Panc1 (cell line): ENCODE measurements at regions not wholly inside any gene's neighbourhood (a gene's known extent, or its start where the extent isn't known, plus 50 kb on each side); places are given as distances from the start of the nearest gene placed in this dataset.
A peak's percentile ranks its signal among the peaks of the same experiment; 100 is the strongest.

ENCODE experiments used
- ATAC-seq: fragments of 200-7000 bp; cut with Tn5 transposase; 2 replicates; pipeline ENCODE4 v1.9.1; 2020; ENCODE audit warnings: mild to moderate bottlenecking, moderate library complexity
- BruUV-seq: library from RNA; stranded (reverse); fragments of 400-500 nt; replicated peaks from 2 replicates; lab custom pipeline; 2021; lab: Mats Ljungman, UMichigan
- CTCF ChIA-PET: fragments of 300-600 bp; sonication (Branson Sonifier 250); formaldehyde crosslinking; loops from one replicate; lab custom pipeline; 2022; ENCODE audit warnings: antibody characterized with exemption; lab: Charles Lee
- POLR2A ChIA-PET: fragments of 300-600 bp; sonication (Branson Sonifier 250); formaldehyde crosslinking; loops from one replicate; lab custom pipeline; 2022; ENCODE audit warnings: antibody characterized with exemption; lab: Charles Lee
- DNase-seq: peaks from one replicate; pipeline ENCODE4 v3.0.0-alpha.2; 2010; ENCODE audit warnings: low read depth, low spot score
- H3K27ac ChIP-seq: 2 replicates; pipeline ENCODE4 v1.5.1; 2011; ENCODE audit warnings: mild to moderate bottlenecking, low read length, inconsistent platforms
- H3K27me3 ChIP-seq: fragments of 200-500 bp; sonication (Bioruptor generic); 2 replicates; pipeline ENCODE4 v1.6.0; 2014; ENCODE audit warnings: low read length, inconsistent platforms; ENCODE audit not compliant: control insufficient read depth, insufficient read depth
- H3K36me3 ChIP-seq: fragments of 200-500 bp; sonication (Bioruptor generic); 2 replicates; pipeline ENCODE4 v1.5.1; 2014; ENCODE audit warnings: inconsistent platforms, mild to moderate bottlenecking, low read length, moderate library complexity; ENCODE audit not compliant: control insufficient read depth, insufficient read depth
- H3K4me1 ChIP-seq: 2 replicates; pipeline ENCODE4 v1.5.1; 2011; ENCODE audit warnings: inconsistent platforms, mild to moderate bottlenecking, low read length, moderate library complexity; ENCODE audit not compliant: control insufficient read depth, insufficient read depth
- H3K4me3 ChIP-seq, 2 experiments: 2 replicates each; pipeline ENCODE4 v1.5.1; 2011 to 2012; ENCODE audit warnings: low read depth in 2 of 2, low read length in 2 of 2, mild to moderate bottlenecking in 2 of 2, inconsistent platforms in 1 of 2, moderate library complexity in 1 of 2
- H3K9me3 ChIP-seq: fragments of 200-500 bp; sonication (Bioruptor generic); 2 replicates; pipeline ENCODE4 v1.5.1; 2014; ENCODE audit warnings: low read depth, mild to moderate bottlenecking, inconsistent platforms, low read length, moderate library complexity; ENCODE audit not compliant: control insufficient read depth, insufficient read depth
- POLR2AphosphoS5 ChIP-seq: IDR thresholded peaks from 2 replicates; pipeline ENCODE4 v1.6.1; 2012; ENCODE audit warnings: mild to moderate bottlenecking, low read depth, low read length, moderate library complexity
- REST ChIP-seq, 2 experiments: IDR thresholded peaks; 2 replicates each; pipeline ENCODE4 v1.6.1; 2011 to 2012; ENCODE audit warnings: low read depth in 2 of 2, control low read depth in 1 of 2, low read length in 1 of 2, mild to moderate bottlenecking in 1 of 2, moderate library complexity in 1 of 2; ENCODE audit not compliant: insufficient read depth in 1 of 2
- SIN3A ChIP-seq: IDR thresholded peaks from 2 replicates; pipeline ENCODE4 v1.6.1; 2012; ENCODE audit warnings: low read depth, mild to moderate bottlenecking, low read length, moderate library complexity, borderline replicate concordance; ENCODE audit not compliant: insufficient read depth
- TCF7L2 ChIP-seq: IDR thresholded peaks from 2 replicates; pipeline ENCODE4 v1.6.1; 2011; ENCODE audit warnings: mild to moderate bottlenecking, low read depth, low read length, inconsistent platforms
- in situ Hi-C: cut with HindIII; loops from 2 replicates; pipeline ENCODE4 v1.10.0; 2016; ENCODE audit warnings: low sequenced_read_pairs, low pct_unique_long_range_greater_than_20kb
- intact Hi-C: fragments of 100-400 bp; cut with micrococcal nuclease; formaldehyde crosslinking; loops from one replicate; pipeline ENCODE4 v1.10.0; 2022; ENCODE audit not compliant: unreplicated experiment
- TF ChIP-seq, protein P1 (sequence below): fragments of 450-650 bp; IDR thresholded peaks from 2 replicates; pipeline ENCODE4 v1.5.1; 2017; ENCODE audit warnings: mild to moderate bottlenecking

DNA sequence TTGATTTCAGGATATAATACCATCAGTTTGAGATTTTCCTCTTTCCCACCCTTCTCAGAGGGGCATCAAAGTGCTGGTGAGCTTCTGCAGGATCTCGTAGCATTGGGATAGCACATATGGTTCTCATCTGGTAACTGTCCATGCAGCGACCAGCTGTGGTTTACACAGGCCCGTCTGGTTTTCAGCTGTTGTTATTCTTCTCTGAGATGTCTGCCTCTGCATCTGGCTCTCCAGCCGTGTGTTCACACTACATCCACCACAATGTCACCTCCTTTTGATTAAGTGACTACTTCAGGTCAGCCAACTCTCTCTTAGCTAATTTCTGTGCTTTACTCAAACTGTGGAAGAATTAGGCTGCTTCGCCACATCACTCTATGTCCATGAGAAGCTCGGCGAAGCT is 676.7 kb upstream of the TENM3 start:
- ChIA-PET CTCF (no interaction called here), POLR2A (no interaction called here)
- no peak overlapping the region for H3K4me3 ChIP-seq
- no TSS peak for BruUV-seq
- TF ChIP-seq TCF7L2 (no peak), REST (IDR thresholded peaks at IDR 0.05; ENCODE audit: insufficient read depth in 1 of 2, low read depth in 2 of 2, low read length in 1 of 2) (no peak), SIN3A (no peak), POLR2AphosphoS5 (no peak)
- TF ChIP-seq, protein P1, sequence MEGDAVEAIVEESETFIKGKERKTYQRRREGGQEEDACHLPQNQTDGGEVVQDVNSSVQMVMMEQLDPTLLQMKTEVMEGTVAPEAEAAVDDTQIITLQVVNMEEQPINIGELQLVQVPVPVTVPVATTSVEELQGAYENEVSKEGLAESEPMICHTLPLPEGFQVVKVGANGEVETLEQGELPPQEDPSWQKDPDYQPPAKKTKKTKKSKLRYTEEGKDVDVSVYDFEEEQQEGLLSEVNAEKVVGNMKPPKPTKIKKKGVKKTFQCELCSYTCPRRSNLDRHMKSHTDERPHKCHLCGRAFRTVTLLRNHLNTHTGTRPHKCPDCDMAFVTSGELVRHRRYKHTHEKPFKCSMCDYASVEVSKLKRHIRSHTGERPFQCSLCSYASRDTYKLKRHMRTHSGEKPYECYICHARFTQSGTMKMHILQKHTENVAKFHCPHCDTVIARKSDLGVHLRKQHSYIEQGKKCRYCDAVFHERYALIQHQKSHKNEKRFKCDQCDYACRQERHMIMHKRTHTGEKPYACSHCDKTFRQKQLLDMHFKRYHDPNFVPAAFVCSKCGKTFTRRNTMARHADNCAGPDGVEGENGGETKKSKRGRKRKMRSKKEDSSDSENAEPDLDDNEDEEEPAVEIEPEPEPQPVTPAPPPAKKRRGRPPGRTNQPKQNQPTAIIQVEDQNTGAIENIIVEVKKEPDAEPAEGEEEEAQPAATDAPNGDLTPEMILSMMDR, result no peak
- in situ Hi-C loops, result no loop called here
- intact Hi-C loops, result no loop called here
- no peak overlapping the region for H3K27ac ChIP-seq
- no peaks in the 10 kb centered on the region for H3K27me3 ChIP-seq
- DNase-seq, result no peak
- no peaks in the 10 kb centered on the region for H3K9me3 ChIP-seq
- H3K4me1 ChIP-seq, result no peaks in the 10 kb centered on the region
- H3K36me3 ChIP-seq, result no peaks in the 10 kb centered on the region
- no peak for ATAC-seq

- TF ChIP-seq, protein P1, result peak; percentile 36; the same call in 1 of the 2 replicates
- TF ChIP-seq SIN3A, result no peak
- Histone ChIP-seq H3K27me3 (no peaks in the 10 kb centered on the region), H3K4me3 (no peak overlapping the region), H3K27ac (no peak overlapping the region), H3K9me3 (no peaks in the 10 kb centered on the region), H3K4me1 (no peaks in the 10 kb centered on the region), H3K36me3 (no peaks in the 10 kb centered on the region)
- CTCF ChIA-PET, result no interaction called here
- BruUV-seq, result no TSS peak
- in situ Hi-C loops (no loop called here), intact Hi-C loops (no loop called here)
- POLR2A ChIA-PET, result no interaction called here
- peak; percentile 12 for DNase-seq
- no peak; the same call in 1 of the 2 replicates for ATAC-seq
Observed at GRCh38 chr4:181569553-181569952, 673.6 kb upstream of the TENM3 start.
